Spleen (tissue), 11 donors: ENCODE measurements at regions not wholly inside any gene's neighbourhood (a gene's known extent, or its start where the extent isn't known, plus 50 kb on each side); places are given as distances from the start of the nearest gene placed in this dataset.

Source experiments
- DNase-seq: peaks from one replicate; pipeline ENCODE4 v3.0.0-alpha.2; 2020
- H3K27ac ChIP-seq, 8 donors: fragments of 200-600 bp; sonication (generic) in 7 of 8; 1 replicate in 4 of 8; 2 replicates in 4 of 8; pipeline versions ENCODE4 v1.5.0 to v1.8.0; 2016 to 2021; ENCODE audit warnings: inconsistent platforms in 4 of 8, mild to moderate bottlenecking in 4 of 8, moderate library complexity in 1 of 8
- H3K27me3 ChIP-seq, 7 donors: fragments of 200-600 bp; sonication (generic) in 6 of 7; replicated peaks in 1 of 7; 1 replicate in 4 of 7; 2 replicates in 3 of 7; pipeline versions ENCODE4 v1.5.0 to v1.8.0; 2016 to 2021; ENCODE audit warnings: inconsistent platforms in 3 of 7, mild to moderate bottlenecking in 1 of 7
- H3K36me3 ChIP-seq, 6 donors: fragments of 200-600 bp; sonication (generic) in 5 of 6; 1 replicate in 4 of 6; 2 replicates in 2 of 6; pipeline versions ENCODE4 v1.5.0 to v1.8.0; 2016 to 2021; ENCODE audit warnings: inconsistent platforms in 2 of 6
- H3K4me1 ChIP-seq, 6 donors: fragments of 200-600 bp; sonication (generic) in 5 of 6; 1 replicate in 3 of 6; 2 replicates in 3 of 6; pipeline versions ENCODE4 v1.5.0 to v1.8.0; 2016 to 2021; ENCODE audit warnings: inconsistent platforms in 3 of 6
- H3K4me3 ChIP-seq, 8 donors: fragments of 200-600 bp; sonication (generic) in 7 of 8; 1 replicate in 4 of 8; 2 replicates in 4 of 8; pipeline versions ENCODE4 v1.5.0 to v1.8.0; 2016 to 2021; ENCODE audit warnings: inconsistent platforms in 4 of 8, mild to moderate bottlenecking in 4 of 8, moderate library complexity in 2 of 8
- H3K9me3 ChIP-seq, 8 donors: fragments of 200-600 bp; sonication (generic) in 7 of 8; 1 replicate in 4 of 8; 2 replicates in 4 of 8; pipeline versions ENCODE4 v1.5.0 to v1.8.0; 2016 to 2021; ENCODE audit warnings: inconsistent platforms in 4 of 8
- POLR2A ChIP-seq, 3 donors: fragments of 450-650 bp; IDR thresholded peaks; one replicate each; pipeline ENCODE4 v1.5.1; 2017; ENCODE audit warnings: antibody characterized with exemption in 3 of 3, mild to moderate bottlenecking in 1 of 3
- POLR2AphosphoS5 ChIP-seq, 3 donors: sonication (generic); formaldehyde crosslinking; IDR thresholded peaks; one replicate each; pipeline ENCODE4 v1.5.1; 2017; ENCODE audit warnings: antibody characterized with exemption in 3 of 3
- WGBS, 5 donors: extraction: QIAGEN DNeasy Blood & Tissue Kit in 3 of 5; methylation state at CpG; one replicate each; pipeline versions ENCODE4 v1.1.5 to v1.1.7; 2013 to 2018; 5-methylcytosine and 5-hydroxymethylcytosine counted together
- intact Hi-C: fragments of 100-400 bp; cut with DNase I; formaldehyde crosslinking; loops from one replicate; pipeline ENCODE4 v1.15.0; 2023; ENCODE audit warnings: low total_unique reads
- TF ChIP-seq, protein P1 (sequence below), 11 experiments: fragments of 200-600 bp in 7 of 11; fragments of 450-650 bp in 4 of 11; sonication (generic) in 4 of 11; IDR thresholded peaks in 8 of 11; conservative IDR thresholded peaks in 3 of 11; 1 replicate in 7 of 11; 2 replicates in 4 of 11; pipeline versions ENCODE4 v1.4.0 to v1.8.0; 2016 to 2021; ENCODE audit warnings: antibody characterized with exemption in 11 of 11, inconsistent platforms in 4 of 11, mild to moderate bottlenecking in 1 of 11
- donor health status: healthy with polysubstance abuse.
- donor health status: DM: no; HTN: no; CAD: no; lungs with moderate emphysema.
- donor health status: DM: no; HTN: no; CAD: no.
- donor health status: Bipolar disorder and iron deficiency.
- donor health status: healthy.
- donor health status: DM: no; HTN: no; CAD: no.
- donor health status: DM: yes; HTN: yes; CAD: no.

- WGBS, 5 donors, result 38 to 65% (median 42%) methylated on average over 2 of the region's 2 CpGs
- Histone ChIP-seq H3K9me3 (peaks cover 3 to 29% (median 17%) of the 10 kb centered on the region in 8 donors), H3K4me1 (no peaks in the 10 kb centered on the region), H3K27me3 (no peaks in the 10 kb centered on the region), H3K36me3 (no peaks in the 10 kb centered on the region), H3K4me3 (no peak overlapping the region), H3K27ac (no peak overlapping the region)
- DNase-seq, result no peak
- intact Hi-C loops, result no loop called here
- TF ChIP-seq POLR2AphosphoS5 (IDR thresholded peaks at IDR 0.05), result no peak
- TF ChIP-seq, protein P1, sequence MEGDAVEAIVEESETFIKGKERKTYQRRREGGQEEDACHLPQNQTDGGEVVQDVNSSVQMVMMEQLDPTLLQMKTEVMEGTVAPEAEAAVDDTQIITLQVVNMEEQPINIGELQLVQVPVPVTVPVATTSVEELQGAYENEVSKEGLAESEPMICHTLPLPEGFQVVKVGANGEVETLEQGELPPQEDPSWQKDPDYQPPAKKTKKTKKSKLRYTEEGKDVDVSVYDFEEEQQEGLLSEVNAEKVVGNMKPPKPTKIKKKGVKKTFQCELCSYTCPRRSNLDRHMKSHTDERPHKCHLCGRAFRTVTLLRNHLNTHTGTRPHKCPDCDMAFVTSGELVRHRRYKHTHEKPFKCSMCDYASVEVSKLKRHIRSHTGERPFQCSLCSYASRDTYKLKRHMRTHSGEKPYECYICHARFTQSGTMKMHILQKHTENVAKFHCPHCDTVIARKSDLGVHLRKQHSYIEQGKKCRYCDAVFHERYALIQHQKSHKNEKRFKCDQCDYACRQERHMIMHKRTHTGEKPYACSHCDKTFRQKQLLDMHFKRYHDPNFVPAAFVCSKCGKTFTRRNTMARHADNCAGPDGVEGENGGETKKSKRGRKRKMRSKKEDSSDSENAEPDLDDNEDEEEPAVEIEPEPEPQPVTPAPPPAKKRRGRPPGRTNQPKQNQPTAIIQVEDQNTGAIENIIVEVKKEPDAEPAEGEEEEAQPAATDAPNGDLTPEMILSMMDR (IDR thresholded peaks at IDR 0.05 in 8 of 11, conservative IDR thresholded peaks at IDR 0.05 in 3 of 11), result no peak
- no peak for TF ChIP-seq POLR2A (IDR thresholded peaks at IDR 0.05)
Measured at GRCh38 chr6:49370518-49370917, 92.5 kb downstream of the MMUT start.

DNA sequence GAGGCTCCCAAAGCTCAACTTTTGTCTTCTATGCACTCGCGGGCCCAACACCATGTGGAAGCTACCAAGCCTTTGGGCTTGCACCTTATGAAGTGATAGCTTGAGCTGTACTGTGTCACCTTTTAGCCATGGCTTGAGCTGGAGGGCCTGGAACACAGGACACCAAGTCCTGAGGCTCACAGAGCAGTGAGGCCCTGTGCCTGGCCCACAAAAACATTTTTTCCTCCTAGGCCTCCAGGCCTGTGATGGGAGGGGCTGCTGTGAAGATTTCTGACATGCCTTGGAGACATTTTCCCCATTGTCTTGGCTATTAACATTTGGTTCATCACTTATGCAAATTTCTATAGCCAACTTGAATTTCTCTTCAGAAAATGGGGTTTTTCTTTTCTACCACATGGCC is 96.5 kb downstream of the MMUT start:
- no peak for DNase-seq
- peaks cover 3 to 32% (median 17%) of the 10 kb centered on the region in 8 donors for H3K9me3 ChIP-seq
- H3K36me3 ChIP-seq, result no peaks in the 10 kb centered on the region
- intact Hi-C loops, result no loop called here
- 91 to 100% (median 100%) methylated on average over 2 of the region's 2 CpGs for whole genome bisulfite sequencing, 5 donors
- H3K4me3 ChIP-seq, result no peak overlapping the region
- H3K4me1 ChIP-seq, result no peaks in the 10 kb centered on the region
- TF ChIP-seq POLR2AphosphoS5 (IDR thresholded peaks at IDR 0.05) (no peak), POLR2A (IDR thresholded peaks at IDR 0.05) (no peak)
- TF ChIP-seq, protein P1 (IDR thresholded peaks at IDR 0.05 in 8 of 11, conservative IDR thresholded peaks at IDR 0.05 in 3 of 11), result no peak
- no peak overlapping the region for H3K27ac ChIP-seq
- no peaks in the 10 kb centered on the region for H3K27me3 ChIP-seq

DNA sequence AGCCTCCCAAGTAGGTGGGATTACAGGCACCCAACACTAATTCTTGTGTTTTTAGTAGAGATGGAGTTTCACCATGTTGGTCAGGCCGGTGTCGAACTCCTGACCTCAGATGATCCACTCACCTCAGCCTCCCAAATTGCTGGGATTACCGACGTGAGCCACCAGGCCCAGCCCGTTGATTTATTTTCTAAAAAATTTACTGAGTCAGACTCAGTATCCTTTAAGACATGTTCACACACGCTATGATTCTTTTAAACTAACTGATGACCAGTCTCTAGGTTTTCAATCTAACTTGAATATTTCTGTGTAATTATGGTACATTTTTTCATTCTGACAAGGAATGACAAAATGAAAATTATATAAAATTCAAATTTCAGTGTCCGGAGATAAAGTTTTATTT is 114.5 kb downstream of the MMUT start:
- Histone ChIP-seq H3K9me3 (peaks cover 0 to 25% (median 6%) of the 10 kb centered on the region in 8 donors), H3K36me3 (no peaks in the 10 kb centered on the region), H3K4me3 (no peak overlapping the region), H3K4me1 (no peaks in the 10 kb centered on the region), H3K27ac (no peak overlapping the region), H3K27me3 (no peaks in the 10 kb centered on the region)
- 87 to 96% (median 94%) methylated on average over 7 of the region's 7 CpGs for WGBS, 5 donors
- DNase-seq, result no peak
- TF ChIP-seq POLR2A (IDR thresholded peaks at IDR 0.05) (no peak), POLR2AphosphoS5 (IDR thresholded peaks at IDR 0.05) (no peak)
- TF ChIP-seq, protein P1 (IDR thresholded peaks at IDR 0.05 in 8 of 11, conservative IDR thresholded peaks at IDR 0.05 in 3 of 11), result no peak
- intact Hi-C loops, result no loop called here

DNA sequence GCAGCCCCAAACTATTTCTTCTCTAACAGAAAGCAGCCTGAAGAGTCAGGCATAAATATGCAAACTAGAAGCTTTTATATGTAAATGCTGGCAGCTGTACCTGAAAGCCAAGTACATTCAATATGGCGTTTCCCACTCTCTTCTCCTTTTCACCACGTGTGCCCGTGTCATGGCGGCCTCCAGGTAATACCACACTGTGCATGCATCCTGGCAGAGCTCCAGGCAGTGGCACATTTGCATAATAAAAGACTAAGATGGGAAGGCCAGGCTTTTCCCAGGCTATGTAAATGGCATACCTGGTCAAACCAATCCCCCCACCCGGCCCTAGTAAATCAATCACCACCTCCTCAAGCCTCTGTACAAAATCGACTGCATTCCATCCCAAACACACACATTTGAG is 120.6 kb downstream of the MMUT start:
- Histone ChIP-seq H3K36me3 (no peaks in the 10 kb centered on the region), H3K4me3 (no peak overlapping the region), H3K27ac (no peak overlapping the region), H3K9me3 (peaks cover 0 to 5% (median 0%) of the 10 kb centered on the region in 8 donors), H3K27me3 (no peaks in the 10 kb centered on the region), H3K4me1 (no peaks in the 10 kb centered on the region)
- intact Hi-C loops, result no loop called here
- TF ChIP-seq POLR2A (IDR thresholded peaks at IDR 0.05) (no peak), POLR2AphosphoS5 (IDR thresholded peaks at IDR 0.05) (no peak)
- TF ChIP-seq, protein P1 (IDR thresholded peaks at IDR 0.05 in 8 of 11, conservative IDR thresholded peaks at IDR 0.05 in 3 of 11), result no peak
- no peak for DNase-seq
- 70 to 85% (median 82%) methylated on average over 6 of the region's 6 CpGs for WGBS, 5 donors
